Fibroblast of villous mesenchyme (primary cell): ENCODE measurements at regions not wholly inside any gene's neighbourhood (a gene's known extent, or its start where the extent isn't known, plus 50 kb on each side); places are given as distances from the start of the nearest gene placed in this dataset.

Experiments used
- DNase-seq: peaks from one replicate; pipeline ENCODE4 v3.0.0-alpha.2; 2010; ENCODE audit warnings: low read depth
- H3K4me3 ChIP-seq: 2 replicates; pipeline ENCODE4 v1.5.1; 2011; ENCODE audit warnings: low read depth, mild to moderate bottlenecking, low read length
- CTCF ChIP-seq: IDR thresholded peaks from 2 replicates; pipeline ENCODE4 v1.5.1; 2012; ENCODE audit warnings: low read depth, mild to moderate bottlenecking, low read length; ENCODE audit not compliant: insufficient read depth

DNA sequence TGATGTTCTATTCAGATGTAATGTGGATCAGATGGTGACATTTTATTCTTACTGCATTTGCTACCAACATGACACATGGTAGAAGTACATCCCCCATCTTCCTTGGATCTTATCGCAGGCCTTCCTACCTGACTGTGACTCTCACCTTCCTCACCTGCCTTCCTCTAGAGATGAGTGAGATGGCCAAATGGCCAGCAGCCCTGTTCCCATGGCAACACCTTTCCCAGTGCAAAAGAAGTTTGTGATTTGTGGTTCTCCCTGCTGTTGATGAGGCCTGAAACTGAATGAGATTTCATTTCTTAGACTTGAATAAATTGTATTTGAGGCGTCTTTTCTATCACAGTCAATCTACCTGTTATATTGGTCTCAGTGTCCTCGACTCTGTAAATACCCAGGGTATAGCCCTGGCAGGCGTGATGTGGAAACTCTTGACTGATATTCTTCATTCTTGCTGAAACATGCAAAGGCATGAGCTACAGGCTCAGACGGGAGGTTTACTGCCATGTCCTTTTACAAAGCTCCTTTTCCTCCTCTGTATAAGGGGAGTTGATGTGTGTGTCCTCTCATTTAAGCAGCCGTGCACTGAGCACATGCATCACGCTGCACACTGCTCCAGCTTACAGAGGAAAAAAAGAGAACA lies 440.7 kb upstream of the AKR1E2 start:
- no peak for DNase-seq
- H3K4me3 ChIP-seq = no peak overlapping the region
- no peak for TF ChIP-seq CTCF

DNA sequence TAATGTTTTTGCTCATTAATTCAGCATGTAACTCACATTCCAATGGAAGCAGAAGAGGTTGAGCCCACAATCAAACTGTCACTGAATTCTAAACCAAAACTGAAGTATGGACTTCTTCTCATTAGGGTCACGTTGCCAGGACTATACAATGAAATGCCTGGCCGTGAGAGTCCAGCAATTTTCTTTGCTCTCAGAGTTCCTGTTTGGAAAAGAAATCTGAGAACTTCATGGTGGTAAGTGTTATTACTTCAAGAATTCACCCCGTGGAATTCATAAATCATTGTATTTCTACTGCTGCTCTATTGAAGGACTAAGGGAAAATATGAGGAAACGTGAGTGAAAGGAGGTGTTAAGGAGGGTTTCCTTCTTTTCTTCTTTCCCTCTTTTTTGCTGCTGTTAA lies 441.8 kb upstream of the AKR1E2 start:
- peak; percentile 87 for DNase-seq
- H3K4me3 ChIP-seq = no peak overlapping the region
- no peak for TF ChIP-seq CTCF

DNA sequence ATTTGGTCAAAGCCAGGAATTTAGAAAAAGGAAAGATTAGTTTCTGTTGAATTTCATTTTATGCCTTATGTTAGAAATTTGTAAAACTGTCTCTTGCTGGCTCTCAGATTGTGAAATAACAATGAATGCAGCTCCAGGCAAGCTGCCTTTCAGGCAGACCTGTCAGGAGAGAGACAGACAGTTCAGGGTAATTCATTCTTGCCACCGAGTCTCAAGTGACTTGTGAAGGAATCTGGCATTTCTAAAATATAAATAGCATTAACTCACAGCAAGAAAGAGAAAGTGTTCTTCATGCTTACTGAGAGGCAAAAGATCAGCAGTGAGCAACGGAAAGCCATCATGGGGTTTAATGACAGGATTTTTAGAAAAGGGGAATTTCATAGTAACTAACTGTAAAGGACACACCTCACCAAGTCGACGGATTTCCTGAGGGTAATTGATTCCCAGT lies 442.3 kb upstream of the AKR1E2 start:
- peak; percentile 36 for DNase-seq
- TF ChIP-seq CTCF = no peak
- H3K4me3 ChIP-seq = no peak overlapping the region

- no peak for TF ChIP-seq CTCF
- peak; percentile 37 for DNase-seq
- no peak overlapping the region for H3K4me3 ChIP-seq
These were observed 443.2 kb upstream of the AKR1E2 start for GRCh38 chr10:4382811-4383210.

- no peak for TF ChIP-seq CTCF
- no peak for DNase-seq
These were observed 452.4 kb upstream of the AKR1E2 start for GRCh38 chr10:4373612-4374011.

DNA sequence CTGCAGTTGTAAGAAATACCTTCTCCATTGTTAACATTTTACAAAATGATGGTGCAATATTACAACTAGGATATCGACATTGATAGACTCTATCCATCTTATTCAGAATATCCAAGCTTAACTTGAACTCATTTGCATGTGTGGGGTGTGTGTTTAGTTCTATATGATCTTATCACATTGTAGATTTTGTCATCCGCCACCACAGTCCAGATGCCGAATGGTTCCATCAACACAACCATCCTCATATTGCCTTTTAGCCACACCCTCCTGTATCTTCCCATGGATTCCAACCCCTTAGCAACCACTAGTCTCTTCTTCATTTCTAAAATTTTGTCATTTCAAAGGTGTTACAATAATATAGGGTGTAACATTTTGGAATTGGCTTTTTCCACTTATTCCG lies 452.9 kb upstream of the AKR1E2 start:
- H3K4me3 ChIP-seq = no peak overlapping the region
- peak; percentile 47 for DNase-seq
- no peak for TF ChIP-seq CTCF

More at GRCh38 chr10:4373612-4374011, 452.4 kb upstream of the AKR1E2 start:
- no peak overlapping the region for H3K4me3 ChIP-seq

DNA sequence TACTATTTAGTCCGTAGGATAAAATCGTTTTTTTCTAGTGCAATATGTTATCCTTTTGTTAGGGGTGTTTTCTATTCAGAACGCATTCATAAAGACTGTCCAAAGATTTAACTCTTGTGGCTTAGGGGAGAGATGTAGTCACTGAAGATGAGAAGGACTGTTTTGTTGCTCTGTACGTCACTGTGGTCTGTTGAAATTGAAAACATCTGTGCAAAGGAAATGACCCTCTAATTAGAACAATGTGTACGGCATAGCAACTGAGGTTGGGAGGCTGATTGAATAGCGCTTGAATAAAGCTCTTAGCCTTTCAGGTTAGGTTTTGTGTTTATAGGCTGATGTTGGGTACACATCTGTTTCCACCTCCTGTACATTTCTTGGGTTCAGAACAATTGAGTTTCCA lies 453.4 kb upstream of the AKR1E2 start:
- H3K4me3 ChIP-seq = no peak overlapping the region
- peak; percentile 99 for DNase-seq
- TF ChIP-seq CTCF = no peak
